Breast epithelium (tissue), 3 donors: ENCODE measurements at regions not wholly inside any gene's neighbourhood (a gene's known extent, or its start where the extent isn't known, plus 50 kb on each side); places are given as distances from the start of the nearest gene placed in this dataset.

Source experiments
- CTCF ChIP-seq, 3 donors: fragments of 450-650 bp; IDR thresholded peaks; one replicate each; pipeline ENCODE4 v1.5.1; 2016 to 2017; ENCODE audit warnings: antibody characterized with exemption in 3 of 3, mild to moderate bottlenecking in 3 of 3, moderate library complexity in 3 of 3
- POLR2A ChIP-seq: fragments of 450-650 bp; IDR thresholded peaks from one replicate; pipeline ENCODE4 v1.6.1; 2016; ENCODE audit warnings: antibody characterized with exemption, mild to moderate bottlenecking, moderate library complexity
- POLR2AphosphoS5 ChIP-seq, 3 donors: sonication (generic); formaldehyde crosslinking; IDR thresholded peaks; one replicate each; pipeline ENCODE4 v1.6.1; 2017; ENCODE audit warnings: antibody characterized with exemption in 3 of 3

GRCh38 chr3:176090727-176091126 is 1106.6 kb downstream of the TBL1XR1 start:
- TF ChIP-seq CTCF (IDR thresholded peaks at IDR 0.05) (no peak), POLR2A (no peak), POLR2AphosphoS5 (IDR thresholded peaks at IDR 0.05) (no peak)
